HCT116 (cell line): ENCODE measurements at regions not wholly inside any gene's neighbourhood (a gene's known extent, or its start where the extent isn't known, plus 50 kb on each side); places are given as distances from the start of the nearest gene placed in this dataset.
A peak's percentile ranks its signal among the peaks of the same experiment; 100 is the strongest.

Experiments used
- ATAC-seq: fragments of 200-7000 bp; cut with Tn5 transposase; 2 replicates; pipeline ENCODE4 v1.9.1; 2020; ENCODE audit warnings: mild to moderate bottlenecking, moderate library complexity
- BruUV-seq: library from RNA; stranded (reverse); fragments of 400-500 nt; replicated peaks from 2 replicates; lab custom pipeline; 2021; lab: Mats Ljungman, UMichigan
- CTCF ChIA-PET: fragments of 300-600 bp; sonication (Branson Sonifier 250); formaldehyde crosslinking; loops from one replicate; lab custom pipeline; 2021; ENCODE audit warnings: antibody characterized with exemption; lab: Charles Lee
- POLR2A ChIA-PET: fragments of 300-600, 350-600 bp; sonication (Branson Sonifier 250); formaldehyde crosslinking; loops from one replicate; lab custom pipeline; 2021; ENCODE audit warnings: antibody characterized with exemption; lab: Charles Lee
- RAD21 ChIA-PET, 2 experiments: fragments of 300-600 bp; sonication (Branson Sonifier 250); formaldehyde crosslinking; loops; one replicate each; lab custom pipeline; 2023; ENCODE audit warnings: low total read pairs in 2 of 2; ENCODE audit not compliant: uncharacterized antibody in 2 of 2, unreplicated experiment in 2 of 2, low non-redundant PET in 1 of 2; lab: Charles Lee
- DNase-seq: peaks from one replicate; pipeline ENCODE4 v3.0.0-alpha.2; 2010; ENCODE audit warnings: low read depth, low spot score
- H2AFZ ChIP-seq: fragments of 200-600 bp; shearing (Covaris generic), sonication (generic); 2 replicates; pipeline ENCODE4 v1.6.1; 2017; ENCODE audit warnings: low read depth, mixed run types, mixed read lengths, antibody characterized with exemption, low read length; ENCODE audit not compliant: poor library complexity, severe bottlenecking
- H3K27ac ChIP-seq: 2 replicates; pipeline ENCODE4 v1.5.1; 2012; ENCODE audit warnings: low read depth, low read length
- H3K27me3 ChIP-seq: fragments of 200-600 bp; sonication (generic); 2 replicates; pipeline ENCODE4 v1.6.1; 2016; ENCODE audit warnings: mixed run types, low read length, mixed read lengths; ENCODE audit not compliant: insufficient read depth
- H3K36me3 ChIP-seq, 2 experiments: fragments of 200-500 bp in 1 of 2; fragments of 200-600 bp in 1 of 2; sonication (Bioruptor generic) in 1 of 2; sonication (generic) in 1 of 2; 2 replicates each; pipeline versions ENCODE4 v1.5.1 to v1.6.1; 2014 to 2016; ENCODE audit warnings: low read length in 2 of 2, inconsistent platforms in 1 of 2, mixed read lengths in 1 of 2, mixed run types in 1 of 2; ENCODE audit not compliant: insufficient read depth in 2 of 2, control insufficient read depth in 1 of 2
- H3K4me1 ChIP-seq, 2 experiments: fragments of 200-600 bp in 1 of 2; sonication (generic) in 1 of 2; 2 replicates each; pipeline versions ENCODE4 v1.5.1 to v1.6.1; 2012 to 2017; ENCODE audit warnings: low read length in 2 of 2, inconsistent platforms in 1 of 2, mild to moderate bottlenecking in 1 of 2, mixed read lengths in 1 of 2, mixed run types in 1 of 2, moderate library complexity in 1 of 2; ENCODE audit not compliant: insufficient read depth in 2 of 2, control insufficient read depth in 1 of 2
- H3K4me2 ChIP-seq: fragments of 200-600 bp; sonication (generic); 2 replicates; pipeline ENCODE4 v1.6.1; 2017; ENCODE audit warnings: mixed run types, low read length, mixed read lengths
- H3K4me3 ChIP-seq, 2 experiments: fragments of 200-600 bp in 1 of 2; sonication (generic) in 1 of 2; replicated peaks in 1 of 2; 2 replicates each; pipeline ENCODE4 v1.5.1; 2011 to 2016; ENCODE audit warnings: low read length in 2 of 2, control low read depth in 1 of 2, low read depth in 1 of 2, mild to moderate bottlenecking in 1 of 2, mixed read lengths in 1 of 2, mixed run types in 1 of 2
- H3K79me2 ChIP-seq: fragments of 200-600 bp; sonication (generic); 2 replicates; pipeline ENCODE4 v1.6.1; 2017; ENCODE audit warnings: mild to moderate bottlenecking, mixed run types, low read length, moderate library complexity, mixed read lengths; ENCODE audit not compliant: insufficient read depth
- H3K9ac ChIP-seq: fragments of 200-600 bp; sonication (generic); 2 replicates; pipeline ENCODE4 v1.6.1; 2016; ENCODE audit warnings: low read length, mixed read lengths
- H3K9me2 ChIP-seq: fragments of 200-600 bp; sonication (generic), shearing (Covaris generic); 2 replicates; pipeline ENCODE4 v1.6.1; 2017; ENCODE audit warnings: mixed run types, mild to moderate bottlenecking, moderate library complexity; ENCODE audit not compliant: insufficient read depth
- H3K9me3 ChIP-seq, 2 experiments: fragments of 200-500 bp in 1 of 2; fragments of 200-600 bp in 1 of 2; sonication (Bioruptor generic) in 1 of 2; sonication (generic) in 1 of 2; 2 replicates each; pipeline ENCODE4 v1.6.1; 2014 to 2017; ENCODE audit warnings: low read length in 2 of 2, mixed read lengths in 2 of 2, inconsistent platforms in 1 of 2, low read depth in 1 of 2, mild to moderate bottlenecking in 1 of 2, mixed run types in 1 of 2, moderate library complexity in 1 of 2; ENCODE audit not compliant: control insufficient read depth in 1 of 2, insufficient read depth in 1 of 2
- H4K20me1 ChIP-seq: fragments of 200-600 bp; sonication (generic), shearing (Covaris generic); 2 replicates; pipeline ENCODE4 v1.6.1; 2017; ENCODE audit warnings: mixed run types, mild to moderate bottlenecking, moderate library complexity; ENCODE audit not compliant: insufficient read depth
- CEBPB ChIP-seq: IDR thresholded peaks from 2 replicates; pipeline ENCODE4 v1.6.1; 2012; ENCODE audit warnings: low read depth
- EGR1 ChIP-seq: IDR thresholded peaks from 2 replicates; pipeline ENCODE4 v1.6.1; 2012; ENCODE audit warnings: low read depth
- POLR2AphosphoS5 ChIP-seq: IDR thresholded peaks from 2 replicates; pipeline ENCODE4 v1.6.1; 2011; ENCODE audit warnings: mild to moderate bottlenecking, low read depth, low read length, moderate library complexity
- SP1 ChIP-seq: IDR thresholded peaks from 2 replicates; pipeline ENCODE4 v1.6.1; 2012; ENCODE audit warnings: low read depth
- ZNF274 ChIP-seq: fragments of 200-500 bp; sonication (Bioruptor generic); IDR thresholded peaks from 2 replicates; pipeline ENCODE4 v1.6.1; 2014; ENCODE audit warnings: mild to moderate bottlenecking, low read depth, low read length, inconsistent platforms
- intact Hi-C: fragments of 100-400 bp; cut with micrococcal nuclease; formaldehyde crosslinking; loops from 2 replicates; pipeline ENCODE4 v1.10.0; 2022
- TF ChIP-seq, protein P1 (sequence below), 3 experiments: fragments of 200-600 bp in 1 of 3; sonication (generic) in 1 of 3; IDR thresholded peaks in 2 of 3; conservative IDR thresholded peaks in 1 of 3; 2 replicates each; pipeline ENCODE4 v1.5.1; 2012 to 2017; ENCODE audit warnings: low read depth in 2 of 3, low read length in 2 of 3, antibody characterized with exemption in 1 of 3, borderline replicate concordance in 1 of 3, control low read depth in 1 of 3, mild to moderate bottlenecking in 1 of 3, mixed read lengths in 1 of 3, mixed run types in 1 of 3, moderate library complexity in 1 of 3; ENCODE audit not compliant: insufficient read depth in 1 of 3
- TF ChIP-seq, protein P2 (sequence below): IDR thresholded peaks from 2 replicates; pipeline ENCODE4 v1.6.1; 2012; ENCODE audit warnings: low read depth
- TF ChIP-seq, protein P3 (sequence below): IDR thresholded peaks from 2 replicates; pipeline ENCODE4 v1.6.1; 2011; ENCODE audit warnings: mild to moderate bottlenecking, low read length, moderate library complexity; ENCODE audit not compliant: insufficient replicate concordance; ENCODE audit errors: extremely low read depth

DNA sequence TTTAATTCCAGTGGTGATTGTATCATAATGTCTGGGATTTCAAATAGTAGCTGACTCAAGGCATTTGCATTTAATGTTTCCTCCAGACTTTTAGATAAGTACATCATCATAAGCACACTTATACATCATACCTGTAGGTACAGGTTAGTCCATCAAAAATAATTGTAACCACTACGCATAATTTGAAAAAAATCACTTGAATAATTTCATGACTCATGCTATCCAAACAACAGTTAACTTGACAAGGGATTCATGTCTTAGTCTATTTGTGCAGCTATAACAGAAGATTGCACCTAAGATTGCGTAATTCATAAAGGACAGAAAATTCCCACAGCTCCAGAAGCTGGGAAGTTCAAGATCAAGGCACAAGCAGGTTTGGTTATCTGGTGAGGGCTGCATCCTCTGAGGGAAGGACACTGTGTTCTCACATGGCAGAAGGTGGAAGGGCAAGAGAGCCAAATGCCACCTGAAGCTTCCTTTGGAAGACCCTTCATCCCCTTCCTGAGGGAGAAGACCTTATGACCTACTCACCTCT lies 801.7 kb upstream of the BRINP3 start:
- CTCF ChIA-PET: no interaction called here
- H4K20me1 ChIP-seq: no peaks in the 10 kb centered on the region
- no peak overlapping the region for H3K4me2 ChIP-seq
- intact Hi-C loops: no loop called here
- H3K4me1 ChIP-seq: no peaks in the 10 kb centered on the region
- DNase-seq (no peak), ATAC-seq (no peak)
- H3K79me2 ChIP-seq: no peaks in the 10 kb centered on the region
- H3K27ac ChIP-seq: no peak overlapping the region
- RAD21 ChIA-PET: no interaction called here
- H2AFZ ChIP-seq: no peak overlapping the region
- BruUV-seq: no TSS peak
- no peak overlapping the region for H3K4me3 ChIP-seq
- no peaks in the 10 kb centered on the region for H3K27me3 ChIP-seq
- no peak overlapping the region for H3K9ac ChIP-seq
- TF ChIP-seq POLR2AphosphoS5: no peak
- TF ChIP-seq EGR1: no peak
- TF ChIP-seq, protein P1, sequence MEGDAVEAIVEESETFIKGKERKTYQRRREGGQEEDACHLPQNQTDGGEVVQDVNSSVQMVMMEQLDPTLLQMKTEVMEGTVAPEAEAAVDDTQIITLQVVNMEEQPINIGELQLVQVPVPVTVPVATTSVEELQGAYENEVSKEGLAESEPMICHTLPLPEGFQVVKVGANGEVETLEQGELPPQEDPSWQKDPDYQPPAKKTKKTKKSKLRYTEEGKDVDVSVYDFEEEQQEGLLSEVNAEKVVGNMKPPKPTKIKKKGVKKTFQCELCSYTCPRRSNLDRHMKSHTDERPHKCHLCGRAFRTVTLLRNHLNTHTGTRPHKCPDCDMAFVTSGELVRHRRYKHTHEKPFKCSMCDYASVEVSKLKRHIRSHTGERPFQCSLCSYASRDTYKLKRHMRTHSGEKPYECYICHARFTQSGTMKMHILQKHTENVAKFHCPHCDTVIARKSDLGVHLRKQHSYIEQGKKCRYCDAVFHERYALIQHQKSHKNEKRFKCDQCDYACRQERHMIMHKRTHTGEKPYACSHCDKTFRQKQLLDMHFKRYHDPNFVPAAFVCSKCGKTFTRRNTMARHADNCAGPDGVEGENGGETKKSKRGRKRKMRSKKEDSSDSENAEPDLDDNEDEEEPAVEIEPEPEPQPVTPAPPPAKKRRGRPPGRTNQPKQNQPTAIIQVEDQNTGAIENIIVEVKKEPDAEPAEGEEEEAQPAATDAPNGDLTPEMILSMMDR (IDR thresholded peaks at IDR 0.05 in 2 of 3, conservative IDR thresholded peaks at IDR 0.05 in 1 of 3; ENCODE audit: borderline replicate concordance in 1 of 3, insufficient read depth in 1 of 3, low read depth in 2 of 3, low read length in 2 of 3): no peak
- TF ChIP-seq ZNF274: no peak
- TF ChIP-seq, protein P2, sequence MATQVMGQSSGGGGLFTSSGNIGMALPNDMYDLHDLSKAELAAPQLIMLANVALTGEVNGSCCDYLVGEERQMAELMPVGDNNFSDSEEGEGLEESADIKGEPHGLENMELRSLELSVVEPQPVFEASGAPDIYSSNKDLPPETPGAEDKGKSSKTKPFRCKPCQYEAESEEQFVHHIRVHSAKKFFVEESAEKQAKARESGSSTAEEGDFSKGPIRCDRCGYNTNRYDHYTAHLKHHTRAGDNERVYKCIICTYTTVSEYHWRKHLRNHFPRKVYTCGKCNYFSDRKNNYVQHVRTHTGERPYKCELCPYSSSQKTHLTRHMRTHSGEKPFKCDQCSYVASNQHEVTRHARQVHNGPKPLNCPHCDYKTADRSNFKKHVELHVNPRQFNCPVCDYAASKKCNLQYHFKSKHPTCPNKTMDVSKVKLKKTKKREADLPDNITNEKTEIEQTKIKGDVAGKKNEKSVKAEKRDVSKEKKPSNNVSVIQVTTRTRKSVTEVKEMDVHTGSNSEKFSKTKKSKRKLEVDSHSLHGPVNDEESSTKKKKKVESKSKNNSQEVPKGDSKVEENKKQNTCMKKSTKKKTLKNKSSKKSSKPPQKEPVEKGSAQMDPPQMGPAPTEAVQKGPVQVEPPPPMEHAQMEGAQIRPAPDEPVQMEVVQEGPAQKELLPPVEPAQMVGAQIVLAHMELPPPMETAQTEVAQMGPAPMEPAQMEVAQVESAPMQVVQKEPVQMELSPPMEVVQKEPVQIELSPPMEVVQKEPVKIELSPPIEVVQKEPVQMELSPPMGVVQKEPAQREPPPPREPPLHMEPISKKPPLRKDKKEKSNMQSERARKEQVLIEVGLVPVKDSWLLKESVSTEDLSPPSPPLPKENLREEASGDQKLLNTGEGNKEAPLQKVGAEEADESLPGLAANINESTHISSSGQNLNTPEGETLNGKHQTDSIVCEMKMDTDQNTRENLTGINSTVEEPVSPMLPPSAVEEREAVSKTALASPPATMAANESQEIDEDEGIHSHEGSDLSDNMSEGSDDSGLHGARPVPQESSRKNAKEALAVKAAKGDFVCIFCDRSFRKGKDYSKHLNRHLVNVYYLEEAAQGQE: no peak
- no peak for TF ChIP-seq SP1
- TF ChIP-seq, protein P3, sequence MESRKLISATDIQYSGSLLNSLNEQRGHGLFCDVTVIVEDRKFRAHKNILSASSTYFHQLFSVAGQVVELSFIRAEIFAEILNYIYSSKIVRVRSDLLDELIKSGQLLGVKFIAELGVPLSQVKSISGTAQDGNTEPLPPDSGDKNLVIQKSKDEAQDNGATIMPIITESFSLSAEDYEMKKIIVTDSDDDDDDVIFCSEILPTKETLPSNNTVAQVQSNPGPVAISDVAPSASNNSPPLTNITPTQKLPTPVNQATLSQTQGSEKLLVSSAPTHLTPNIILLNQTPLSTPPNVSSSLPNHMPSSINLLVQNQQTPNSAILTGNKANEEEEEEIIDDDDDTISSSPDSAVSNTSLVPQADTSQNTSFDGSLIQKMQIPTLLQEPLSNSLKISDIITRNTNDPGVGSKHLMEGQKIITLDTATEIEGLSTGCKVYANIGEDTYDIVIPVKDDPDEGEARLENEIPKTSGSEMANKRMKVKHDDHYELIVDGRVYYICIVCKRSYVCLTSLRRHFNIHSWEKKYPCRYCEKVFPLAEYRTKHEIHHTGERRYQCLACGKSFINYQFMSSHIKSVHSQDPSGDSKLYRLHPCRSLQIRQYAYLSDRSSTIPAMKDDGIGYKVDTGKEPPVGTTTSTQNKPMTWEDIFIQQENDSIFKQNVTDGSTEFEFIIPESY: no peak
- TF ChIP-seq CEBPB: 0 out of 2 replicates have a peak, but pooled peaks have one; percentile 31
- no peaks in the 10 kb centered on the region for H3K36me3 ChIP-seq
- 0 out of 2 replicates have a peak, but pooled peaks cover 3% of the 10 kb centered on the region for H3K9me2 ChIP-seq
- POLR2A ChIA-PET: no interaction called here
- no peaks in the 10 kb centered on the region for H3K9me3 ChIP-seq
